PC-9 (cell line): ENCODE measurements at regions not wholly inside any gene's neighbourhood (a gene's known extent, or its start where the extent isn't known, plus 50 kb on each side); places are given as distances from the start of the nearest gene placed in this dataset.

Experiments
- BruUV-seq: library from RNA; stranded (reverse); fragments of 400-500 nt; replicated peaks from 2 replicates; lab custom pipeline; 2021; lab: Mats Ljungman, UMichigan
- CTCF ChIA-PET: fragments of 300-600 bp; sonication (Branson Sonifier 250); formaldehyde crosslinking; loops from one replicate; lab custom pipeline; 2022; ENCODE audit warnings: antibody characterized with exemption; lab: Charles Lee
- POLR2A ChIA-PET: fragments of 300-600 bp; sonication (Branson Sonifier 250); formaldehyde crosslinking; loops from one replicate; lab custom pipeline; 2022; ENCODE audit warnings: antibody characterized with exemption; ENCODE audit not compliant: unreplicated experiment; lab: Charles Lee
- DNase-seq, 2 experiments: peaks; one replicate each; pipeline versions ENCODE4 v3.0.0 to v3.0.0-alpha.2; 2015 to 2022; ENCODE audit warnings: mixed read lengths in 1 of 2
- H2AFZ ChIP-seq: fragments of 200-600 bp; sonication (generic); 2 replicates; pipeline ENCODE4 v1.8.1; 2017; ENCODE audit warnings: antibody characterized with exemption
- H3F3A ChIP-seq: fragments of 200-600 bp; sonication (generic); 2 replicates; pipeline ENCODE4 v1.8.1; 2017; ENCODE audit warnings: antibody characterized with exemption, mild to moderate bottlenecking, low read depth; ENCODE audit not compliant: insufficient read depth
- H3K27ac ChIP-seq: fragments of 200-600 bp; sonication (generic); 2 replicates; pipeline ENCODE4 v1.6.1; 2016; ENCODE audit warnings: mixed run types
- H3K27me3 ChIP-seq: fragments of 200-600 bp; sonication (generic); 2 replicates; pipeline ENCODE4 v1.6.1; 2016; ENCODE audit warnings: low read depth, mixed run types; ENCODE audit not compliant: insufficient read depth
- H3K36me3 ChIP-seq: fragments of 200-600 bp; sonication (generic); 2 replicates; pipeline ENCODE4 v1.6.1; 2016; ENCODE audit warnings: low read depth, mixed run types
- H3K4me1 ChIP-seq: fragments of 200-600 bp; sonication (generic); replicated peaks from 2 replicates; pipeline ENCODE4 v1.6.1; 2016; ENCODE audit warnings: mixed run types; ENCODE audit not compliant: insufficient read depth
- H3K4me2 ChIP-seq: fragments of 200-600 bp; sonication (generic); 2 replicates; pipeline ENCODE4 v1.6.1; 2017; ENCODE audit warnings: mixed run types
- H3K4me3 ChIP-seq: fragments of 200-600 bp; sonication (generic); 2 replicates; pipeline ENCODE4 v1.6.1; 2016; ENCODE audit warnings: mixed run types
- H3K79me2 ChIP-seq: fragments of 200-600 bp; sonication (generic); 2 replicates; pipeline ENCODE4 v1.6.1; 2017; ENCODE audit warnings: low read depth, mixed run types
- H3K9me2 ChIP-seq: fragments of 200-600 bp; sonication (generic); 2 replicates; pipeline ENCODE4 v1.8.1; 2017; ENCODE audit warnings: mild to moderate bottlenecking; ENCODE audit not compliant: insufficient read depth
- H3K9me3 ChIP-seq: fragments of 200-600 bp; sonication (generic); 2 replicates; pipeline ENCODE4 v1.8.1; 2016; ENCODE audit warnings: low read depth; ENCODE audit not compliant: insufficient read depth
- H4K20me1 ChIP-seq: fragments of 200-600 bp; sonication (generic); 2 replicates; pipeline ENCODE4 v1.8.1; 2017; ENCODE audit not compliant: insufficient read depth
- CTCF ChIP-seq: fragments of 200-600 bp; sonication (generic); conservative IDR thresholded peaks from 2 replicates; pipeline ENCODE4 v1.6.1; 2017; ENCODE audit warnings: mixed run types, antibody characterized with exemption, mild to moderate bottlenecking, moderate library complexity
- EZH2 ChIP-seq: fragments of 200-600 bp; sonication (generic); IDR thresholded peaks from 2 replicates; pipeline ENCODE4 v1.8.0; 2017; ENCODE audit warnings: antibody characterized with exemption, low read depth
- intact Hi-C: fragments of 100-400 bp; cut with micrococcal nuclease; formaldehyde crosslinking; loops from one replicate; pipeline ENCODE4 v1.10.0; 2022; ENCODE audit not compliant: unreplicated experiment

GRCh38 chr2:104749856-104750460 lies 104.0 kb upstream of the POU3F3 start:
- POLR2A ChIA-PET: no interaction called here
- no peaks in the 10 kb centered on the region for H3K79me2 ChIP-seq
- H3K27me3 ChIP-seq: peaks cover 86% of the 10 kb centered on the region
- intact Hi-C loops: no loop called here
- no TSS peak for BruUV-seq
- H3K9me2 ChIP-seq: no peaks in the 10 kb centered on the region
- H3F3A ChIP-seq: no peaks in the 10 kb centered on the region
- H2AFZ ChIP-seq: no peak overlapping the region
- H3K27ac ChIP-seq: no peak overlapping the region
- no peaks in the 10 kb centered on the region for H3K36me3 ChIP-seq
- no peak overlapping the region for H3K4me2 ChIP-seq
- CTCF ChIA-PET: no interaction called here
- no peak for DNase-seq
- H3K4me3 ChIP-seq: no peak overlapping the region
- H3K9me3 ChIP-seq: no peaks in the 10 kb centered on the region
- H3K4me1 ChIP-seq: no peaks in the 10 kb centered on the region
- H4K20me1 ChIP-seq: no peaks in the 10 kb centered on the region
- TF ChIP-seq EZH2 (no peak), CTCF (no peak)

DNA sequence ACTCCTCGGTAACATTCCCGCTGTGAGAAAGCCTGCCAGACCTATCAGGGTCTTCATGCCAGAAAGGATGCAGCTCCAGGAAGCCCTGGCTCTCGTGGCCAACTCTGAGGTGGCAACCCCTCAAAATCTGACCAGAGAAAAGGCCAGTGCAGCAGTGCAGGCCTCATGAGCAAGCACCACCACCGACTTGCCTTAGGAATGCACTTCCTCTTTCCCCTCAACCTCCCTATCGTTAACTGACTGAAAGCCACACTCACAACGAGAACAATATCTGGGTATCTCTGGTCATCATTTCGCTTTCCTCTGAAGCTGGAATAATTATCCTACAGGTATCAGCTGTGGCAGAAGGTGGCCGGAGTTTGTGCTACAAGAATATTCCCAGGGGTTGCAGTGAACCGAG lies 101.4 kb upstream of the POU3F3 start:
- H3F3A ChIP-seq: no peaks in the 10 kb centered on the region
- DNase-seq: no peak
- ChIA-PET CTCF (no interaction called here), POLR2A (no interaction called here)
- no peak overlapping the region for H3K27ac ChIP-seq
- H3K9me3 ChIP-seq: no peaks in the 10 kb centered on the region
- no peaks in the 10 kb centered on the region for H3K9me2 ChIP-seq
- H3K27me3 ChIP-seq: peaks cover 78% of the 10 kb centered on the region
- H3K4me1 ChIP-seq: no peaks in the 10 kb centered on the region
- no peak overlapping the region for H3K4me2 ChIP-seq
- H2AFZ ChIP-seq: no peak overlapping the region
- no peaks in the 10 kb centered on the region for H3K79me2 ChIP-seq
- no peaks in the 10 kb centered on the region for H4K20me1 ChIP-seq
- no peak for TF ChIP-seq CTCF
- no peak for TF ChIP-seq EZH2
- no peaks in the 10 kb centered on the region for H3K36me3 ChIP-seq
- intact Hi-C loops: no loop called here
- no TSS peak for BruUV-seq
- H3K4me3 ChIP-seq: no peak overlapping the region

- BruUV-seq: no TSS peak
- H3K27me3 ChIP-seq: peaks cover 56% of the 10 kb centered on the region
- ChIA-PET POLR2A (no interaction called here), CTCF (no interaction called here)
- no peak for DNase-seq
- no peak overlapping the region for H3K27ac ChIP-seq
- no peaks in the 10 kb centered on the region for H3F3A ChIP-seq
- H4K20me1 ChIP-seq: no peaks in the 10 kb centered on the region
- H3K36me3 ChIP-seq: no peaks in the 10 kb centered on the region
- H3K4me3 ChIP-seq: no peak overlapping the region
- no peak overlapping the region for H2AFZ ChIP-seq
- H3K4me2 ChIP-seq: no peak overlapping the region
- no peaks in the 10 kb centered on the region for H3K9me2 ChIP-seq
- TF ChIP-seq EZH2 (no peak), CTCF (no peak)
- H3K9me3 ChIP-seq: no peaks in the 10 kb centered on the region
- H3K4me1 ChIP-seq: no peaks in the 10 kb centered on the region
- no peaks in the 10 kb centered on the region for H3K79me2 ChIP-seq
- intact Hi-C loops: no loop called here
Measured at GRCh38 chr2:104755026-104755878, 98.7 kb upstream of the POU3F3 start.
